Loucy (cell line): ENCODE measurements at regions not wholly inside any gene's neighbourhood (a gene's known extent, or its start where the extent isn't known, plus 50 kb on each side); places are given as distances from the start of the nearest gene placed in this dataset.
A peak's percentile ranks its signal among the peaks of the same experiment; 100 is the strongest.

Experiments used
- H2AFZ ChIP-seq: fragments of 200-600 bp; sonication (generic); 2 replicates; pipeline ENCODE4 v1.6.0; 2016; ENCODE audit warnings: antibody characterized with exemption, mild to moderate bottlenecking, low read length, moderate library complexity
- H3F3A ChIP-seq: fragments of 200-600 bp; 2 replicates; pipeline ENCODE4 v1.6.0; 2016; ENCODE audit warnings: antibody characterized with exemption, low read depth, mild to moderate bottlenecking
- H3K27me3 ChIP-seq: fragments of 200-600 bp; sonication (generic); 2 replicates; pipeline ENCODE4 v1.6.1; 2014; ENCODE audit warnings: low read length, mild to moderate bottlenecking; ENCODE audit not compliant: insufficient read depth, poor library complexity, severe bottlenecking
- H3K36me3 ChIP-seq: fragments of 200-600 bp; sonication (generic); 2 replicates; pipeline ENCODE4 v1.6.1; 2016; ENCODE audit warnings: low read length; ENCODE audit not compliant: insufficient read depth
- H3K4me1 ChIP-seq: fragments of 200-600 bp; sonication (generic); 2 replicates; pipeline ENCODE4 v1.5.1; 2014; ENCODE audit warnings: low read length, mild to moderate bottlenecking; ENCODE audit not compliant: insufficient read depth, poor library complexity, severe bottlenecking
- H3K4me2 ChIP-seq: fragments of 200-600 bp; sonication (generic); 2 replicates; pipeline ENCODE4 v1.6.0; 2014; ENCODE audit warnings: antibody characterized with exemption, low read length, low read depth, mild to moderate bottlenecking; ENCODE audit not compliant: poor library complexity, severe bottlenecking
- H3K4me3 ChIP-seq: fragments of 200-600 bp; sonication (generic); 2 replicates; pipeline ENCODE4 v1.5.1; 2014; ENCODE audit warnings: low read length, mild to moderate bottlenecking, mixed read lengths; ENCODE audit not compliant: poor library complexity, severe bottlenecking
- H3K79me2 ChIP-seq: fragments of 200-600 bp; sonication (generic); 2 replicates; pipeline ENCODE4 v1.6.1; 2014; ENCODE audit warnings: low read length; ENCODE audit not compliant: insufficient read depth
- H3K9ac ChIP-seq: fragments of 200-600 bp; sonication (generic); 2 replicates; pipeline ENCODE4 v1.6.0; 2014; ENCODE audit warnings: mild to moderate bottlenecking, low read depth, low read length, moderate library complexity; ENCODE audit not compliant: poor library complexity, severe bottlenecking
- H3K9me2 ChIP-seq: fragments of 200-600 bp; sonication (generic); replicated peaks from 2 replicates; pipeline ENCODE4 v1.6.1; 2016; ENCODE audit warnings: low read depth, low read length, mixed read lengths
- H3K9me3 ChIP-seq: fragments of 200-600 bp; sonication (generic); 2 replicates; pipeline ENCODE4 v1.6.1; 2014; ENCODE audit warnings: mild to moderate bottlenecking, antibody characterized with exemption, low read length, low read depth; ENCODE audit not compliant: insufficient read depth
- H4K20me1 ChIP-seq: fragments of 200-600 bp; sonication (generic); 2 replicates; pipeline ENCODE4 v1.6.0; 2014; ENCODE audit warnings: antibody characterized with exemption, low read length, mild to moderate bottlenecking; ENCODE audit not compliant: insufficient read depth, poor library complexity, severe bottlenecking
- CTCF ChIP-seq: fragments of 200-600 bp; sonication (generic); conservative IDR thresholded peaks from 2 replicates; pipeline ENCODE4 v1.5.1; 2014; ENCODE audit warnings: mild to moderate bottlenecking, antibody characterized with exemption, low read length
- EZH2phosphoT487 ChIP-seq: fragments of 200-600 bp; IDR thresholded peaks from 2 replicates; pipeline ENCODE4 v1.6.1; 2018; ENCODE audit warnings: antibody characterized with exemption, mild to moderate bottlenecking, moderate library complexity, borderline replicate concordance

DNA sequence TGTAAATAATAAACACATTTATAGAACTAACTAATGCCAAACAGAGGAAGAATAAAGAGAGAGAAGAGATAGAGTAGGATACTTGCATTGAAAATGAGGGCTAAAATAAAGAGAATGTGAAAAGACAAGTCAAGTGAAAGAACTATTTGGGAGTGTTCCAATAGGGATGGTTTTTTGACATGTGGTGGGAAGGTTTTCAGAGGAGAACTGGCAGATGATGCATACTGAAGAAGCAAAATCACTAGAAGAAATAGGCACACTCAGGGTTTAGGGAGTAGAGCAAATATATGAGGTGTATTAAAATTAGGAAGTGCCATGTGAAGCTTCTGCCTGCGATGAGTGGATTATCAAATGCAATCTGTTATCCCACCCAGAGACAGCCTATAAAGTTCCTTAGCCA, 744.8 kb downstream of the REEP3 start:
- Histone ChIP-seq H3K79me2 (no peaks in the 10 kb centered on the region), H3K9me2 (no peaks in the 10 kb centered on the region), H3K9me3 (no peaks in the 10 kb centered on the region), H3F3A (no peaks in the 10 kb centered on the region), H3K4me2 (no peak overlapping the region), H4K20me1 (no peaks in the 10 kb centered on the region), H3K9ac (no peak overlapping the region), H3K4me1 (no peaks in the 10 kb centered on the region), H3K4me3 (no peak overlapping the region), H2AFZ (no peak overlapping the region), H3K27me3 (no peaks in the 10 kb centered on the region), H3K36me3 (no peaks in the 10 kb centered on the region)
- no peak for TF ChIP-seq EZH2phosphoT487
- TF ChIP-seq CTCF, result no peak

- Histone ChIP-seq H3K79me2 (no peaks in the 10 kb centered on the region), H3K9me3 (no peaks in the 10 kb centered on the region), H3K9me2 (no peaks in the 10 kb centered on the region), H3K9ac (no peak overlapping the region), H3K36me3 (no peaks in the 10 kb centered on the region), H3F3A (no peaks in the 10 kb centered on the region), H3K4me2 (no peak overlapping the region), H2AFZ (no peak overlapping the region), H3K4me1 (no peaks in the 10 kb centered on the region), H3K27me3 (no peaks in the 10 kb centered on the region), H3K4me3 (no peak overlapping the region), H4K20me1 (no peaks in the 10 kb centered on the region)
- TF ChIP-seq CTCF (no peak), EZH2phosphoT487 (no peak)
These were observed 750.3 kb downstream of the REEP3 start for GRCh38 chr10:64271508-64271907.

GRCh38 chr10:64271983-64272382, 750.8 kb downstream of the REEP3 start:
- H3K36me3 ChIP-seq, result no peaks in the 10 kb centered on the region
- no peaks in the 10 kb centered on the region for H3K79me2 ChIP-seq
- no peak overlapping the region for H3K4me2 ChIP-seq
- no peaks in the 10 kb centered on the region for H3F3A ChIP-seq
- no peaks in the 10 kb centered on the region for H3K4me1 ChIP-seq
- H3K9me2 ChIP-seq, result no peaks in the 10 kb centered on the region
- no peak overlapping the region for H2AFZ ChIP-seq
- TF ChIP-seq CTCF (peak; percentile 39), EZH2phosphoT487 (no peak)
- H4K20me1 ChIP-seq, result no peaks in the 10 kb centered on the region
- H3K4me3 ChIP-seq, result no peak overlapping the region
- no peaks in the 10 kb centered on the region for H3K27me3 ChIP-seq
- no peaks in the 10 kb centered on the region for H3K9me3 ChIP-seq
- no peak overlapping the region for H3K9ac ChIP-seq
